Aorta (tissue), 5 donors: ENCODE measurements at regions not wholly inside any gene's neighbourhood (a gene's known extent, or its start where the extent isn't known, plus 50 kb on each side); places are given as distances from the start of the nearest gene placed in this dataset.

ENCODE experiments used
- ATAC-seq: fragments of 200-7000 bp; cut with Tn5 transposase; one replicate; pipeline ENCODE4 v1.9.1; 2022; ENCODE audit warnings: moderate library complexity; ENCODE audit not compliant: low FRiP score
- DNase-seq, 2 donors: peaks; one replicate each; pipeline ENCODE4 v3.0.0-alpha.2; 2020
- H3K27ac ChIP-seq, 2 donors: one replicate each; pipeline ENCODE4 v1.5.1; 2013; ENCODE audit warnings: low read length in 2 of 2, mild to moderate bottlenecking in 2 of 2, moderate library complexity in 2 of 2, control low read depth in 1 of 2, inconsistent platforms in 1 of 2, low read depth in 1 of 2
- H3K27me3 ChIP-seq, 2 donors: one replicate each; pipeline ENCODE4 v1.6.1; 2013; ENCODE audit warnings: control low read depth in 1 of 2, low read length in 1 of 2, mild to moderate bottlenecking in 1 of 2, moderate library complexity in 1 of 2; ENCODE audit not compliant: insufficient read depth in 2 of 2, control insufficient read depth in 1 of 2
- H3K36me3 ChIP-seq, 2 donors: one replicate each; pipeline ENCODE4 v1.6.1; 2013; ENCODE audit warnings: control low read depth in 1 of 2, low read length in 1 of 2, mild to moderate bottlenecking in 1 of 2; ENCODE audit not compliant: insufficient read depth in 2 of 2, control insufficient read depth in 1 of 2
- H3K4me1 ChIP-seq, 2 donors: one replicate each; pipeline ENCODE4 v1.6.1; 2013; ENCODE audit warnings: low read length in 2 of 2, control low read depth in 1 of 2, mild to moderate bottlenecking in 1 of 2, moderate library complexity in 1 of 2; ENCODE audit not compliant: insufficient read depth in 2 of 2, control insufficient read depth in 1 of 2
- H3K4me3 ChIP-seq, 2 donors: one replicate each; pipeline ENCODE4 v1.5.1; 2013; ENCODE audit warnings: low read length in 2 of 2, control low read depth in 1 of 2, mild to moderate bottlenecking in 1 of 2
- H3K9me3 ChIP-seq: one replicate; pipeline ENCODE4 v1.6.1; 2013; ENCODE audit warnings: mild to moderate bottlenecking, low read length; ENCODE audit not compliant: control insufficient read depth
- WGBS, 2 donors: extraction: QIAGEN DNeasy Blood & Tissue Kit; methylation state at CpG; one replicate each; pipeline ENCODE4 v1.1.7; 2013; 5-methylcytosine and 5-hydroxymethylcytosine counted together
- intact Hi-C, 2 donors: fragments of 100-400 bp; cut with DNase I; formaldehyde crosslinking; loops; one replicate each; pipeline versions ENCODE4 v1.14.2 to v1.15.0; 2022
- donor health status: healthy with polysubstance abuse.
- donor health status: Bipolar disorder and iron deficiency.
- donor health status: DM: no; HTN: no; CAD: no.
- donor health status: DM: no; HTN: no; CAD: no.
- donor health status: DM: yes; HTN: yes; CAD: no.

DNA sequence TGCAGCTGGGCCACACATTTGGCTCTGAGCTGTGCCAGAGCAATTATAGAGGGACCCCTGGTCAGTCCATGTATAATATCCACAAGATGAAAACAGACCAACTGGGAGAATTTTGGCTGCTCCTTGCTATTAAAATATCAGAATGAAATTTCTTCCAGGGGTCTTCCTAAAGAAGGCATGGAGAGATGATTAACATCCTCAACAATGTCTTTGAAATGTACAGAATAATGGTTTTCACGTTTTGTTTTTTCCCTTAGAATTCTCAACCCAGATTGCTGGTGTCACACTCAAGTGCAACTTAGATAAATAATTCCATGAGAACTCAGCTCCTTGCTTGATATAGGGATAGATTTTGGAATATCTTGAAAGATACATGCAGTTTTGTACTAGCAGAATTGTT, 148.3 kb upstream of the SLC24A2 start:
- ATAC-seq (no peak), DNase-seq (no peak)
- WGBS, 2 donors = 36 to 56% methylated on average over 1 of the region's 1 CpG
- Histone ChIP-seq H3K27me3 (no peaks in the 10 kb centered on the region), H3K9me3 (no peaks in the 10 kb centered on the region), H3K36me3 (no peaks in the 10 kb centered on the region), H3K27ac (no peak overlapping the region), H3K4me3 (no peak overlapping the region), H3K4me1 (no peaks in the 10 kb centered on the region)
- intact Hi-C loops = no loop called here

DNA sequence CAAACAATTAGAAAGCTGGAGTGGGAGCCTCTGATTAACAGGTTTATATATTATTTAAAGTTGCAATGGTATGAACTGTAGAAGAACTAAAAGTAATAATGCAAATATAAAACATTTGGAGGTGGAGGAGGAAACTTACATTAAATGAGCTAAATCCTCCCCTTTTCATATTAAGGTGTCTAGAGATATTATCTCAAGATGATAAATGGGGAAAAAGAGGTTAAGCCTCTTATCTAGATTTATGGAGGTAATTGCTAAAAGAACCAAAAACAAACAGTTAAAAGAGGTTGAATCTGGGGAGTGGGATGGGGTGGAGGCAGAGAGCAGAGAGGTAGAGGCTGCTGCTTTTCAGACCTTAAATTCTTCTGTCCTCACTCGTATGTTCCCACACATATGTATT, 147.8 kb upstream of the SLC24A2 start:
- DNase-seq (no peak), ATAC-seq (no peak)
- intact Hi-C loops = no loop called here
- Histone ChIP-seq H3K9me3 (no peaks in the 10 kb centered on the region), H3K4me3 (no peak overlapping the region), H3K27ac (no peak overlapping the region), H3K4me1 (no peaks in the 10 kb centered on the region), H3K27me3 (no peaks in the 10 kb centered on the region), H3K36me3 (no peaks in the 10 kb centered on the region)
- 0% methylated on average over 1 of the region's 1 CpG for WGBS, 2 donors

DNA sequence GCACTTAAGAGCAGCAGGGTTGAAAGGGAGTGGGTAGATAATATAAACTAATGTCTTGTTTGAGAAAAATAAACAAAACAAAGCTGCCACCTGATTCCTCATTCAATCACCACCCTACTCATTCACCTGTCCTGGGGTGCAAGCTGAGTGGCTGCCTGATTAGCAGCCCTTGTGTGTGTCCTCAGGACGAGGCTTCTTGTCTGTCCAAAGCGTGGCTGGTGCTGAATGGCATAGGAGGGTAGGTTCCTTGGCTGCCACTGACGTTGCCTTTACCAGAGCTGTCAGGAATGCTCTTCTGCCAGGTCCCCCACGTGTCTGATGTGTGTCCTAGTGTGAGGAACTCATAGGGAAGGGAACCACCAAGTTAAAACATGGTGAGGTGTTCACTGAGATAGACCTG, 146.6 kb upstream of the SLC24A2 start:
- no peaks in the 10 kb centered on the region for H3K9me3 ChIP-seq
- H3K4me3 ChIP-seq = no peak overlapping the region
- H3K27ac ChIP-seq = no peak overlapping the region
- ATAC-seq (no peak), DNase-seq (no peak)
- no peaks in the 10 kb centered on the region for H3K27me3 ChIP-seq
- H3K4me1 ChIP-seq = no peaks in the 10 kb centered on the region
- WGBS, 2 donors = 89 to 91% methylated on average over 4 of the region's 4 CpGs
- no peaks in the 10 kb centered on the region for H3K36me3 ChIP-seq
- intact Hi-C loops = no loop called here

DNA sequence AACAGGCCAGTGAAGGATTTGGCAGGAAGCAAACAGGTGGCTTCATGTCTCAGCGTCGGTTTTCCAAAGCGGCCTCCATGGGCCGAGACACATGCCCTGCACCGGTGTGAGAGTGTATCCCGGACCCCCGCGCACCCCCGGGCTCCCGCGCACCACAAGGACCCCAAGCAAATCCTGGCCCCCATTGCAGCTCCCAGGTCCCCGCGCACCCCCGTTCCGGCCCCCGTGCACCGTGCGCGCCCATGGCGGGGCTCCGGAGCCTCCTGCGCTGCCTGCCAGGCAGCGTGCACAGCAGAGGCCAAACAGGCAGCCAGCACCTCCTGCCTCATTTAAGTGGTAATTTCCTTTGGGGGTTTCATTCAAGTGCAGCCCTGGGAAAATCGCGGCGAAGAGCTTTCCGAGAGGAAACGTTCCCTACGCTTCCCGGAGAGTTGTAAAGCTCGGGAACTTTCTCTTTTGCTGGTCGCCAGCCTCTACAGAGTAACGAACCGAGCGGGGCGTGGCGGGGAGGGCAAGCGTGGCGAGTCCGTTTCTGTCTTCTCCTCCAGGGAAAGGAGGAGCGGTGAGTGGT, 145.5 kb upstream of the SLC24A2 start:
- Histone ChIP-seq H3K9me3 (no peaks in the 10 kb centered on the region), H3K27ac (no peak overlapping the region), H3K4me3 (peak overlapping the region; percentile 29 to 35), H3K36me3 (no peaks in the 10 kb centered on the region), H3K4me1 (no peaks in the 10 kb centered on the region), H3K27me3 (no peaks in the 10 kb centered on the region)
- intact Hi-C loops = no loop called here
- WGBS, 2 donors = 5 to 8% methylated on average over 41 of the region's 41 CpGs
- ATAC-seq (peak; percentile 63), DNase-seq (peak in 1 of 2 donors; percentile 78)

DNA sequence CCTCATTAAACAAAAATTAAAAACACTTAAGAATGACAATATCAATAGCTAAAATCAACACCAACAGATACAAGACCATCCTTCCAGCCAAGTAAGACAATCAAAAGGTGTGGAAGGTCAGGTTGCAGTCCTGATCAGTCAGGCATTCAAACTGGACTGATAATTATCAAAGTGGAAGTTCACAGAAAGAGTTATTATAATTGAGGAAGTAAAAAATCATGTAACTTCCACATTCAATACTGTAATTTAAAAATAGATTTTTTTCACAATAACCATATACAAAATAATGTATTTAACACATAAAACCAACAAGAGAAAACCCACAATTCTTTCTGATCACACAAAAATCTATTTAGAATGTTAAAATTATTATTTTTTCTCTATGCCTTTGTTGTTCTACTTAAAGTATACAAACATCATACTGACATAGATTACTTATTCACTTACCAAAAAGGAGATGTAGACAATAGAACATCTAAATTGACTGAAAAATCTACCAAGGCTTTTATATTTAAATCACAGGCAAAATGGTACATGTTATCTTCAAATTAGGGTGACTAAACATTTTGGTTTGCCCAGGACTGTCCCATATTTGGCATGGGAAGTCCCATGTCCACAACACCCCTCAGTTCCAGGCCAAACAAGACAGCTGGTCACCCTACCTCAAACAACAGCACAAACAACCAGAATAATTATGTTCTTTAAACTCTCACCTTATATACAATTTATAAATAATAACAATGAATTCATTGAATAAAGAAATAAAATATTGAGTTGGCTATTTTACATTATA, 142.5 kb upstream of the SLC24A2 start:
- no peak for ATAC-seq
- Histone ChIP-seq H3K36me3 (no peaks in the 10 kb centered on the region), H3K4me1 (no peaks in the 10 kb centered on the region), H3K27me3 (no peaks in the 10 kb centered on the region), H3K4me3 (no peak overlapping the region), H3K27ac (no peak overlapping the region), H3K9me3 (no peaks in the 10 kb centered on the region)
- intact Hi-C loops = no loop called here
- DNase-seq = no peak

DNA sequence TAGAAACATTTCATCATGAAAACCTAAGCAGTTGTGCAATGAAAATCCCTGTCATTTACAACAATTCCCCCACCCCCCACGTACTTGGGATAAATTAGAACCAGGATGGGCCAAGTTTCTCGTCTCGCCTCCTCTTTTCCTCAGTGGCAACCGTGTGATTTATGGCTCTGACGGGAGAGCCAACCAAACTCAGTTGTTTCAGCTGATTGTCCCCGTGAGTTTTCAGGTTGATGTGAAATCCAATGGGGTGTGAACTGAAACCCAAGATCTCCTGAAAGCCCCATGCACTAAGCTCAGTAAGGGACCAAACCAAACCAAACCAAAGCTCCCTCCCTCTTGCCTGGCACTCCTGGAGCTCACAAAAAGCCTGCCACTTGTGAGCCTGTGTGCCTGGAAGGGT, 138.7 kb upstream of the SLC24A2 start:
- Histone ChIP-seq H3K27me3 (no peaks in the 10 kb centered on the region), H3K27ac (no peak overlapping the region), H3K36me3 (no peaks in the 10 kb centered on the region), H3K4me1 (no peaks in the 10 kb centered on the region), H3K4me3 (no peak overlapping the region), H3K9me3 (no peaks in the 10 kb centered on the region)
- intact Hi-C loops = loop anchor here (5.0 to 10.0 kb wide), 3 partner anchors 1015 to 1857 kb away; no protein-coding TSS in a partner anchor
- WGBS, 2 donors = 93 to 97% methylated on average over 6 of the region's 6 CpGs
- DNase-seq = no peak
- no peak for ATAC-seq

DNA sequence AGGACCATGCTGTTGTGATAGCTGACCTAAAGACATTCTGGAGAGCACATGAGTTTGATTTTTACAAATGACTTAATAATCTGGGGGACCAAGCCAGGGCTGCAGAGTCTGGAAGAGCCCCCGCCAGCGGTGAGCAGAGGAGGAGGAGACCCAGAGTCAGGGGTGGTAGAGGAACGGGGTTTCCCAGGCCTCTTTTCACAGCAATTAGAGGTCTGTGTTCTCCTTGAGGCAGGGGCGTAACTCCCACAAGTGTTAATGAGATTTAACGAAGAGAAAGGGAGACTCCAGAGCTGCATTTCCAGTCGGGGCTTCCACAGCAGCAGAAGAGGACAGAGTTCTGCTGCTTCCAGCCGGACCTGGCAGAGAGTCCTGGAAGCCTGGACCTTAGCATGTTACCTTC, 137.9 kb upstream of the SLC24A2 start:
- no peak for ATAC-seq
- no peak for DNase-seq
- H3K27me3 ChIP-seq = no peaks in the 10 kb centered on the region
- no peaks in the 10 kb centered on the region for H3K9me3 ChIP-seq
- H3K36me3 ChIP-seq = no peaks in the 10 kb centered on the region
- 79% methylated on average over 7 of the region's 7 CpGs for WGBS, 2 donors
- intact Hi-C loops = loop anchor here (5.0 to 10.0 kb wide), 3 partner anchors 1016 to 1858 kb away; no protein-coding TSS in a partner anchor
- no peak overlapping the region for H3K27ac ChIP-seq
- no peak overlapping the region for H3K4me3 ChIP-seq
- no peaks in the 10 kb centered on the region for H3K4me1 ChIP-seq

DNA sequence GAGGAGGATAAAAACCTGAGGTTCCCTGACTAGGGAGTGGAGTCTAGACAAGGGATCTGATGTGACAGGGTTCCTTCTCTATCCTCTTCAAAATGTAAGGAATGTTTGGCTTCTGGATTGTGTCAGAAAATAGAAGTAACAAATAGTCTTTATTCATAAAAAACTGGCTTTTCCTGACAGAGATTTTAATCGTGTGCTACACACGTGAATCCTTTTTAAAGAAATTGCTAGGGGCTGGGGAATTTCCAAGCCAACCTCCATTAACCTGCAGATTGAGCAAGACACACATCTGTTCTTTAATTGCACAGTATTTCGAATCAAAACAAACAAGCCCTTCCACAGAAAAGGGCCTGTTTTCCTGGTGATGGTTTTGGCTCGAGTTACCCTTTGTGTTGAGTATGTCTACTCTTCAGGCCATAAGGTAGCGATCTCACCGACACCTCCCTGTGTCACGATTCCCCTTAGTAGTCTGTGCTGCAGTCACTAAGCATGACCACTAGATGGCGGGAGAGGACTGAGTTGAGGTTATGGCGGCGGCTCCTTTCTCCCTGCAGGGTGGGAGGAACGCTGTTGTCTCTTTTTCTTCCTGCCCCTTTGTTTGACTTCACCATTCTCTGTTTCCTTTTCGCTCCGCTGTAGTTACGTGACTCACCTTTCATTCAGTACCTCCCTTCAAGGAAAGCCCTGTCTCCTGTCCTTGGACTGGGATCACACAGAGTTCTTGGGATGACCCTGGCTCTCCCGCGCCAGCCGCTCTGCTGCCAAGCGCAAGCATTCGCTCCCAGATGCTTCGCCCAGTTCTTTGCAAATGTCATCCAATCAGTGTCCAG, 137.1 kb upstream of the SLC24A2 start:
- Histone ChIP-seq H3K27me3 (no peaks in the 10 kb centered on the region), H3K27ac (no peak overlapping the region), H3K4me1 (no peaks in the 10 kb centered on the region), H3K36me3 (no peaks in the 10 kb centered on the region), H3K9me3 (no peaks in the 10 kb centered on the region), H3K4me3 (peak overlapping the region in 1 of 2 donors; percentile 6)
- WGBS, 2 donors = 3% methylated on average over 20 of the region's 20 CpGs
- ATAC-seq (peak; percentile 92), DNase-seq (peak in 1 of 2 donors; percentile 69)
- intact Hi-C loops = loop anchor here (5.0 to 10.0 kb wide), 3 partner anchors 1016 to 1859 kb away; no protein-coding TSS in a partner anchor
